HepG2 (cell line): ENCODE measurements at regions not wholly inside any gene's neighbourhood (a gene's known extent, or its start where the extent isn't known, plus 50 kb on each side); places are given as distances from the start of the nearest gene placed in this dataset.

Experiments used
- ATAC-seq: fragments of 200-7000 bp; cut with Tn5 transposase; 3 replicates; pipeline ENCODE4 v1.9.1; 2020; ENCODE audit warnings: mild to moderate bottlenecking, moderate library complexity
- BruUV-seq: library from RNA; stranded (reverse); fragments of 400-500 nt; replicated peaks from 2 replicates; lab custom pipeline; 2021; lab: Mats Ljungman, UMichigan
- CTCF ChIA-PET: fragments of 300-600 bp; formaldehyde crosslinking; extraction: SDS; loops from one replicate; lab custom pipeline; 2021; ENCODE audit warnings: low total read pairs, inconsistent platforms, low intra/inter-chr PET ratio; lab: Yijun Ruan, JAX
- POLR2A ChIA-PET: fragments of 350-600 bp; sonication (Branson Sonifier 250); formaldehyde crosslinking; loops from one replicate; lab custom pipeline; 2020; ENCODE audit warnings: antibody characterized with exemption, inconsistent platforms; lab: Yijun Ruan, JAX
- DNase-seq: peaks from one replicate; pipeline ENCODE4 v3.0.0-alpha.2; 2015; ENCODE audit warnings: low spot score
- FAIRE-seq: peaks from 3 replicates; lab custom pipeline; 2011; peaks lifted over from hg19 to GRCh38; lab: Jason Lieb, UNC
- H2AFZ ChIP-seq: one replicate; pipeline ENCODE4 v1.6.1; 2011; ENCODE audit warnings: low read length, inconsistent platforms
- H3K27ac ChIP-seq: fragments of 300-600 bp; 3 replicates; pipeline ENCODE4 v1.8.0; 2011; ENCODE audit warnings: mixed run types, mild to moderate bottlenecking, mixed read lengths, low read length, inconsistent platforms; ENCODE audit not compliant: insufficient read depth; ENCODE audit errors: extremely low read length
- H3K27me3 ChIP-seq, 2 experiments: fragments of 200-600 bp in 1 of 2; 2 replicates in 1 of 2; 3 replicates in 1 of 2; pipeline versions ENCODE4 v1.6.0 to v1.8.0; 2011; ENCODE audit warnings: low read length in 2 of 2, mild to moderate bottlenecking in 2 of 2, moderate library complexity in 2 of 2, inconsistent platforms in 1 of 2; ENCODE audit not compliant: insufficient read depth in 2 of 2, control insufficient read depth in 1 of 2
- H3K36me3 ChIP-seq, 2 experiments: fragments of 200-600 bp in 1 of 2; replicated peaks in 1 of 2; 2 replicates in 1 of 2; 3 replicates in 1 of 2; pipeline versions ENCODE4 v1.5.1 to v1.8.0; 2011; ENCODE audit warnings: low read length in 2 of 2, inconsistent platforms in 1 of 2; ENCODE audit not compliant: insufficient read depth in 2 of 2, control insufficient read depth in 1 of 2
- H3K4me1 ChIP-seq: 2 replicates; pipeline ENCODE4 v1.5.1; 2012; ENCODE audit warnings: low read length, inconsistent platforms; ENCODE audit not compliant: insufficient read depth
- H3K4me2 ChIP-seq: 2 replicates; pipeline ENCODE4 v1.6.0; 2011; ENCODE audit warnings: low read depth, low read length, inconsistent platforms
- H3K4me3 ChIP-seq, 3 experiments: fragments of 200-600 bp in 1 of 3; sonication (generic), shearing (Covaris generic) in 1 of 3; replicated peaks in 1 of 3; 2 replicates each; pipeline ENCODE4 v1.5.1; 2011 to 2016; ENCODE audit warnings: low read length in 3 of 3, inconsistent platforms in 2 of 3, low read depth in 2 of 3, mild to moderate bottlenecking in 2 of 3, control low read depth in 1 of 3, mixed read lengths in 1 of 3; ENCODE audit not compliant: insufficient read depth in 1 of 3
- H3K79me2 ChIP-seq: one replicate; pipeline ENCODE4 v1.6.1; 2011; ENCODE audit warnings: low read length, inconsistent platforms; ENCODE audit not compliant: insufficient read depth
- H3K9ac ChIP-seq: 2 replicates; pipeline ENCODE4 v1.6.0; 2011; ENCODE audit warnings: mild to moderate bottlenecking, low read depth, low read length, inconsistent platforms; ENCODE audit not compliant: insufficient read depth
- H3K9me3 ChIP-seq: 2 replicates; pipeline ENCODE4 v1.5.1; 2012; ENCODE audit warnings: mild to moderate bottlenecking, low read length
- H4K20me1 ChIP-seq: 2 replicates; pipeline ENCODE4 v1.6.0; 2011; ENCODE audit warnings: inconsistent platforms, mild to moderate bottlenecking, low read length, moderate library complexity; ENCODE audit not compliant: insufficient read depth
- CREB1 ChIP-seq, 2 experiments: fragments of 450-650 bp in 1 of 2; IDR thresholded peaks; 2 replicates each; pipeline ENCODE4 v1.6.1; 2016 to 2017; ENCODE audit warnings: control low read depth in 1 of 2, mild to moderate bottlenecking in 1 of 2, missing compliant biosample characterization in 1 of 2, missing genetic modification characterization in 1 of 2
- DNMT3B ChIP-seq: conservative IDR thresholded peaks from 2 replicates; pipeline ENCODE4 v1.6.1; 2016; ENCODE audit warnings: missing biosample characterization, control low read depth
- FOXA3 ChIP-seq: IDR thresholded peaks from 2 replicates; pipeline ENCODE4 v1.6.1; 2016; ENCODE audit warnings: missing genetic modification reagents, missing compliant biosample characterization
- GTF3A ChIP-seq: sonication (generic); formaldehyde crosslinking; conservative IDR thresholded peaks from 2 replicates; pipeline ENCODE4 v1.4.0; 2020; ENCODE audit warnings: mild to moderate bottlenecking, missing genetic modification reagents
- NCOA5 ChIP-seq: sonication (generic); formaldehyde crosslinking; IDR thresholded peaks from 2 replicates; pipeline ENCODE4 v1.4.0; 2020; ENCODE audit warnings: missing genetic modification reagents
- ZZZ3 ChIP-seq: sonication (generic); formaldehyde crosslinking; IDR thresholded peaks from 2 replicates; pipeline ENCODE4 v1.4.0; 2020; ENCODE audit warnings: missing genetic modification reagents, mild to moderate bottlenecking, borderline replicate concordance
- WGBS: methylation state at CpG from one replicate; pipeline ENCODE4 v1.1.6; 2017; ENCODE audit warnings: low lambda C conversion rate; 5-methylcytosine and 5-hydroxymethylcytosine counted together
- in situ Hi-C: cut with HindIII; loops from 2 replicates; pipeline ENCODE4 v1.10.0; 2017; ENCODE audit warnings: low pct_unique_long_range_greater_than_20kb; ENCODE audit not compliant: extremely low pct_ligation_motif_present
- intact Hi-C: fragments of 100-400 bp; cut with micrococcal nuclease; formaldehyde crosslinking; loops from one replicate; pipeline ENCODE4 v1.10.0; 2022; ENCODE audit not compliant: unreplicated experiment
- TF ChIP-seq, protein P1 (sequence below): IDR thresholded peaks from 2 replicates; pipeline ENCODE4 v1.6.1; 2016; ENCODE audit warnings: low read depth, borderline replicate concordance
- TF ChIP-seq, protein P2 (sequence below): sonication (generic); formaldehyde crosslinking; IDR thresholded peaks from 2 replicates; pipeline ENCODE4 v1.4.0; 2020; ENCODE audit warnings: mild to moderate bottlenecking, missing genetic modification reagents, borderline replicate concordance
- TF ChIP-seq, protein P3 (sequence below): sonication (generic); formaldehyde crosslinking; IDR thresholded peaks from 2 replicates; pipeline ENCODE4 v1.4.0; 2020; ENCODE audit warnings: mild to moderate bottlenecking, missing genetic modification reagents

DNA sequence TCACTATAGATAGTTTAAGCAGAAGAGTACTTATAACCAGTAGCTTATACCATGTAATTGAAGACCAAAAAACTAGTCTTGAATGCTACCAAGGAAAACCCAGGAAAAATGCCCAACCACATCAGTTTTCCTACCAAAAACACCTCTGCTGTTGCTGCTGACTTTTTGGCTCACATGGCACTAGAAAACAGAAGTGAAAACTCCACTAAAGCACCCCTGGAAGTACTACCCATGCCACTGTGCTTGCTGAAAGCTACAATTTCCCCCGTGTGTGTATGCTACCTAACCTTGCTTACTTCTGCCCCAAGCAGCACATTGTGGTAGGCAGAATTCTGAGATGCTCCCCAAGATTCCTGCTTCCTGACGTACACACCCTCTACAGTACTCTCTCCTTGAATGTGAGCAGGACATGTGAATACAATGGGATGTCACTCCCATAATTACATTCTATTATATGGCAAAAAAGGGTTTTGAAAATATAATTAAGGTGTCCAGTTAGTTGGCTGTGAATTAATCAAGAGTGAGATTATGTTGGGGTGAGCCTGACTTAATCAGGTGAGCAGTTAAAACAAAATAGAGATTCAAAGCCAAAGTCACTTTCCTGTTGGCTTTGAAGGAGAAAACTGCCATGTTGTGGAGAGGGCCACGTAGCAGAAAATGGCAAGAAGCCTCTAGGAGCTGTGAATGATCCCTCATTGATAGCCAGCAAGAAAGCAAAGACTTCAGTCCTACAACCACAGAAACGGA, 209.8 kb upstream of the MARCKS start (continued):
- TF ChIP-seq ZZZ3 (CRISPR knock-in tag), result no peak

DNA sequence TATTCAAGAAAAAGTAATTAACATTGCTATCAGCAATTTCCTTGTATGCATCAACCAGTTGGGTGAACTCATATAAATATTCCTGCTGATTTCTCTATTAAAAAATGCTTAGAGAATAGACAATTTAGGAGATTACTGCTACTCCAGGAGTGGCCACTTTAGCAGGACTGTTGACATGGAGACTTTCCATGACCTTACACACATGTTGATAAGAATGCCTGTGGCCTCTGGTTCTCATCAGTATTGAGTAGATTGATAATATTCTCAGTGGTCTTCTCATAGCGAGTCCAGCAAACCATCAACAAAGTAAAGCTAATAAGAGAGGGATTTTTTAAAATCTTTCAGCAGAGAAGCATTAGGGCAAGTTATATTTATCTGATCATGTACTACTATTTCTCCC, 208.4 kb upstream of the MARCKS start:
- H3K4me1 ChIP-seq, result peaks cover 62% of the 10 kb centered on the region
- in situ Hi-C loops, result no loop called here
- DNase-seq (no peak), FAIRE-seq (no peak), ATAC-seq (no peak)
- H4K20me1 ChIP-seq, result no peaks in the 10 kb centered on the region
- H3K36me3 ChIP-seq, result no peaks in the 10 kb centered on the region
- H3K27ac ChIP-seq, result no peak overlapping the region
- WGBS, result 100% methylated on average over 1 of the region's 1 CpG
- no peak overlapping the region for H2AFZ ChIP-seq
- POLR2A ChIA-PET, result no interaction called here
- no peaks in the 10 kb centered on the region for H3K27me3 ChIP-seq
- CTCF ChIA-PET, result no interaction called here
- no peaks in the 10 kb centered on the region for H3K79me2 ChIP-seq
- H3K4me3 ChIP-seq, result no peak overlapping the region
- H3K9ac ChIP-seq, result no peak overlapping the region
- no peak overlapping the region for H3K4me2 ChIP-seq
- intact Hi-C loops, result no loop called here
- no TSS peak for BruUV-seq
- H3K9me3 ChIP-seq, result no peaks in the 10 kb centered on the region
- TF ChIP-seq, protein P1, sequence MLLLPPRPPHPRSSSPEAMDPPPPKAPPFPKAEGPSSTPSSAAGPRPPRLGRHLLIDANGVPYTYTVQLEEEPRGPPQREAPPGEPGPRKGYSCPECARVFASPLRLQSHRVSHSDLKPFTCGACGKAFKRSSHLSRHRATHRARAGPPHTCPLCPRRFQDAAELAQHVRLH (CRISPR knock-in tag), result no peak
- TF ChIP-seq, protein P2, sequence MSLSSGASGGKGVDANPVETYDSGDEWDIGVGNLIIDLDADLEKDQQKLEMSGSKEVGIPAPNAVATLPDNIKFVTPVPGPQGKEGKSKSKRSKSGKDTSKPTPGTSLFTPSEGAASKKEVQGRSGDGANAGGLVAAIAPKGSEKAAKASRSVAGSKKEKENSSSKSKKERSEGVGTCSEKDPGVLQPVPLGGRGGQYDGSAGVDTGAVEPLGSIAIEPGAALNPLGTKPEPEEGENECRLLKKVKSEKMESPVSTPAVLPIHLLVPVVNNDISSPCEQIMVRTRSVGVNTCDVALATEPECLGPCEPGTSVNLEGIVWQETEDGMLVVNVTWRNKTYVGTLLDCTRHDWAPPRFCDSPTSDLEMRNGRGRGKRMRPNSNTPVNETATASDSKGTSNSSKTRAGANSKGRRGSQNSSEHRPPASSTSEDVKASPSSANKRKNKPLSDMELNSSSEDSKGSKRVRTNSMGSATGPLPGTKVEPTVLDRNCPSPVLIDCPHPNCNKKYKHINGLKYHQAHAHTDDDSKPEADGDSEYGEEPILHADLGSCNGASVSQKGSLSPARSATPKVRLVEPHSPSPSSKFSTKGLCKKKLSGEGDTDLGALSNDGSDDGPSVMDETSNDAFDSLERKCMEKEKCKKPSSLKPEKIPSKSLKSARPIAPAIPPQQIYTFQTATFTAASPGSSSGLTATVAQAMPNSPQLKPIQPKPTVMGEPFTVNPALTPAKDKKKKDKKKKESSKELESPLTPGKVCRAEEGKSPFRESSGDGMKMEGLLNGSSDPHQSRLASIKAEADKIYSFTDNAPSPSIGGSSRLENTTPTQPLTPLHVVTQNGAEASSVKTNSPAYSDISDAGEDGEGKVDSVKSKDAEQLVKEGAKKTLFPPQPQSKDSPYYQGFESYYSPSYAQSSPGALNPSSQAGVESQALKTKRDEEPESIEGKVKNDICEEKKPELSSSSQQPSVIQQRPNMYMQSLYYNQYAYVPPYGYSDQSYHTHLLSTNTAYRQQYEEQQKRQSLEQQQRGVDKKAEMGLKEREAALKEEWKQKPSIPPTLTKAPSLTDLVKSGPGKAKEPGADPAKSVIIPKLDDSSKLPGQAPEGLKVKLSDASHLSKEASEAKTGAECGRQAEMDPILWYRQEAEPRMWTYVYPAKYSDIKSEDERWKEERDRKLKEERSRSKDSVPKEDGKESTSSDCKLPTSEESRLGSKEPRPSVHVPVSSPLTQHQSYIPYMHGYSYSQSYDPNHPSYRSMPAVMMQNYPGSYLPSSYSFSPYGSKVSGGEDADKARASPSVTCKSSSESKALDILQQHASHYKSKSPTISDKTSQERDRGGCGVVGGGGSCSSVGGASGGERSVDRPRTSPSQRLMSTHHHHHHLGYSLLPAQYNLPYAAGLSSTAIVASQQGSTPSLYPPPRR (CRISPR knock-in tag), result no peak
- TF ChIP-seq CREB1 (IDR thresholded peaks at IDR 0.05), result no peak
- no peak for TF ChIP-seq CREB1 (CRISPR knock-in tag; IDR thresholded peaks at IDR 0.05)
- TF ChIP-seq FOXA3 (CRISPR knock-in tag), result no peak
- no peak for TF ChIP-seq GTF3A (CRISPR knock-in tag)
- TF ChIP-seq DNMT3B (CRISPR knock-in tag), result no peak
- TF ChIP-seq, protein P3, sequence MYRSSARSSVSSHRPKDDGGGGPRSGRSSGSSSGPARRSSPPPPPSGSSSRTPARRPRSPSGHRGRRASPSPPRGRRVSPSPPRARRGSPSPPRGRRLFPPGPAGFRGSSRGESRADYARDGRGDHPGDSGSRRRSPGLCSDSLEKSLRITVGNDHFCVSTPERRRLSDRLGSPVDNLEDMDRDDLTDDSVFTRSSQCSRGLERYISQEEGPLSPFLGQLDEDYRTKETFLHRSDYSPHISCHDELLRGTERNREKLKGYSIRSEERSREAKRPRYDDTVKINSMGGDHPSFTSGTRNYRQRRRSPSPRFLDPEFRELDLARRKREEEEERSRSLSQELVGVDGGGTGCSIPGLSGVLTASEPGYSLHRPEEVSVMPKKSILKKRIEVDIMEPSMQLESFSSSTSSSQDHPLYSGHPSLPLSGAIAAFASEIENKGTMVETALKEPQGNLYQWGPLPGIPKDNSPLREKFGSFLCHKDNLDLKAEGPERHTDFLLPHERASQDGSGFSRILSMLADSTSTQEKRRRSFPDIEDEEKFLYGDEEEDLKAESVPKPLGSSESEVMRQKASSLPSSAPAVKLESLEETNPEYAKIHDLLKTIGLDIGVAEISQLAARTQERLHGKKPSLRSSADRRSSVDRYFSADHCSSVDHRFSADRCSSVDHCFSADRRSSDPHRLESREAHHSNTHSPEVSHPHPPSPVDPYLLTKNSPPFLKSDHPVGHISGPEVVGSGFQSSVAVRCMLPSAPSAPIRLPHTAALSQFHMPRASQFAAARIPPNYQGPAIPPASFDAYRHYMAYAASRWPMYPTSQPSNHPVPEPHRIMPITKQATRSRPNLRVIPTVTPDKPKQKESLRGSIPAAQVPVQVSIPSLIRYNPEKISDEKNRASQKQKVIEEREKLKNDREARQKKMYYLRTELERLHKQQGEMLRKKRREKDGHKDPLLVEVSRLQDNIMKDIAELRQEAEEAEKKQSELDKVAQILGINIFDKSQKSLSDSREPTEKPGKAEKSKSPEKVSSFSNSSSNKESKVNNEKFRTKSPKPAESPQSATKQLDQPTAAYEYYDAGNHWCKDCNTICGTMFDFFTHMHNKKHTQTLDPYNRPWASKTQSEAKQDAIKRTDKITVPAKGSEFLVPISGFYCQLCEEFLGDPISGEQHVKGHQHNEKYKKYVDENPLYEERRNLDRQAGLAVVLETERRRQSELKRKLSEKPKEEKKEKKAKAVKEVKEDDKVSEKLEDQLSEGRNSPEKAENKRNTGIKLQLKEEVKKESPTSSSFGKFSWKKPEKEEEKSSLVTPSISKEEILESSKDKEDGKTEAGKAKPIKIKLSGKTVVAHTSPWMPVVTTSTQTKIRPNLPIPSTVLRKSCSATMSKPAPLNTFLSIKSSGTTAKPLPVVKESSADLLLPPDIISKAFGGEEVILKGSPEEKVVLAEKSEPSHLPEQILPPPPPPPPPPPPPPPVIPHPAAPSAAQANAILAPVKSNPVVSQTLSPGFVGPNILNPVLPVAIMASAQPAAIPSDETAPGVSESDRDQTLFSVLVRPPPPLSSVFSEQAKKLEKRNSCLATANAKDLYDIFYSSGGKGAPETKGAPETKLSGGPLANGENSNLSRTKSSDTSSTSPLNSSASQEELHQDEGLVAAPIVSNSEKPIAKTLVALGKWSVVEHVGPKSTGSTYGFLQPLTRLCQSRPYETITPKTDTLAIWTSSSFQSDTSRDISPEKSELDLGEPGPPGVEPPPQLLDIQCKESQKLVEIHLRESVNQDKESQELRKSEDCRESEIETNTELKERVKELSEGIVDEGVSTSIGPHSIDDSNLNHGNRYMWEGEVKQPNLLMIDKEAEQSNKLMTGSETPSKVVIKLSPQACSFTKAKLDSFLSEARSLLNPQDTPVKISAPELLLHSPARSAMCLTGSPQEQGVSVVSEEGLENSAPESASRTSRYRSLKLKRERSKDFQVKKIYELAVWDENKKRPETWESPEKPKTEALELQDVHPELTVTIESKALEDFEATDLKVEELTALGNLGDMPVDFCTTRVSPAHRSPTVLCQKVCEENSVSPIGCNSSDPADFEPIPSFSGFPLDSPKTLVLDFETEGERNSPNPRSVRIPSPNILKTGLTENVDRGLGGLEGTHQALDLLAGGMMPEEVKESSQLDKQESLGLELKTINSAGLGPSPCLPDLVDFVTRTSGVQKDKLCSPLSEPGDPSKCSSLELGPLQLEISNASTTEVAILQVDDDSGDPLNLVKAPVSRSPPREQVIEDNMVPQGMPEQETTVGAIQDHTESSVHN (CRISPR knock-in tag), result no peak
- no peak for TF ChIP-seq NCOA5 (CRISPR knock-in tag)
